Colonic mucosa (tissue), 4 donors: ENCODE measurements at regions not wholly inside any gene's neighbourhood (a gene's known extent, or its start where the extent isn't known, plus 50 kb on each side); places are given as distances from the start of the nearest gene placed in this dataset.

Experiments used
- DNase-seq: peaks from one replicate; pipeline ENCODE4 v3.0.0-alpha.2; 2020
- H3K27ac ChIP-seq: fragments of 200-600 bp; one replicate; pipeline ENCODE4 v1.8.0; 2021
- H3K27me3 ChIP-seq: fragments of 200-600 bp; one replicate; pipeline ENCODE4 v1.8.0; 2021
- H3K36me3 ChIP-seq: fragments of 200-600 bp; one replicate; pipeline ENCODE4 v1.8.0; 2021
- H3K4me1 ChIP-seq: fragments of 200-600 bp; one replicate; pipeline ENCODE4 v1.8.0; 2021; ENCODE audit warnings: mild to moderate bottlenecking
- H3K4me3 ChIP-seq: fragments of 200-600 bp; one replicate; pipeline ENCODE4 v1.8.0; 2021
- H3K9ac ChIP-seq, 2 donors: one replicate each; pipeline ENCODE4 v1.7.0; 2013; ENCODE audit warnings: control low read depth in 2 of 2, low read depth in 2 of 2, low read length in 2 of 2
- H3K9me3 ChIP-seq: fragments of 200-600 bp; one replicate; pipeline ENCODE4 v1.8.0; 2021
- intact Hi-C: fragments of 100-400 bp; cut with DNase I; formaldehyde crosslinking; loops from one replicate; pipeline ENCODE4 v1.14.1; 2022
- TF ChIP-seq, protein P1 (sequence below): fragments of 200-600 bp; IDR thresholded peaks from one replicate; pipeline ENCODE4 v1.8.0; 2022; ENCODE audit warnings: antibody characterized with exemption, mild to moderate bottlenecking
- donor health status: healthy.
- donor health status: DM: no; HTN: no; CAD: no.
- donor health status: DM: no; HTN: no; CAD: no.

DNA sequence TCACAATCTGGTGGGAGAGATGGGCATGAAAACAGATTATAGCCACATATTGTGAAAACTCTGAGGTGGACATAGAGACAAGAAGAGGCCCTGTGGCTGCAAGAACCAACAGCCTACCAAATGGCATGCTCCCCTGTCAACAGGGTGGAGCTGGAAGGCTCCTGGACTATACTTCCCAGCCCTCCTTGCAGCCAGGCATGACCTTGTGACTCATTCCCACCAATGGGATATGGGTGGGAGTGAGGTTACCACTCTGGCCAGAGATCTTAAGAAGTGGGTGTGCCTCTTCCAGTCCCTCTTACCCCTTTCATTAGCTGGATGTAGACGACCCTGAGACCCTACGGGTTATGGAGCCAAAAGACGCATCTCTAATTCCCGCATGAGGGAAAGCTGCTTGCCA, 126.4 kb upstream of the ZBED5 start:
- H3K9ac ChIP-seq: no peak overlapping the region
- TF ChIP-seq, protein P1, sequence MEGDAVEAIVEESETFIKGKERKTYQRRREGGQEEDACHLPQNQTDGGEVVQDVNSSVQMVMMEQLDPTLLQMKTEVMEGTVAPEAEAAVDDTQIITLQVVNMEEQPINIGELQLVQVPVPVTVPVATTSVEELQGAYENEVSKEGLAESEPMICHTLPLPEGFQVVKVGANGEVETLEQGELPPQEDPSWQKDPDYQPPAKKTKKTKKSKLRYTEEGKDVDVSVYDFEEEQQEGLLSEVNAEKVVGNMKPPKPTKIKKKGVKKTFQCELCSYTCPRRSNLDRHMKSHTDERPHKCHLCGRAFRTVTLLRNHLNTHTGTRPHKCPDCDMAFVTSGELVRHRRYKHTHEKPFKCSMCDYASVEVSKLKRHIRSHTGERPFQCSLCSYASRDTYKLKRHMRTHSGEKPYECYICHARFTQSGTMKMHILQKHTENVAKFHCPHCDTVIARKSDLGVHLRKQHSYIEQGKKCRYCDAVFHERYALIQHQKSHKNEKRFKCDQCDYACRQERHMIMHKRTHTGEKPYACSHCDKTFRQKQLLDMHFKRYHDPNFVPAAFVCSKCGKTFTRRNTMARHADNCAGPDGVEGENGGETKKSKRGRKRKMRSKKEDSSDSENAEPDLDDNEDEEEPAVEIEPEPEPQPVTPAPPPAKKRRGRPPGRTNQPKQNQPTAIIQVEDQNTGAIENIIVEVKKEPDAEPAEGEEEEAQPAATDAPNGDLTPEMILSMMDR: no peak
- no peaks in the 10 kb centered on the region for H3K36me3 ChIP-seq
- no peaks in the 10 kb centered on the region for H3K9me3 ChIP-seq
- intact Hi-C loops: no loop called here
- H3K4me1 ChIP-seq: no peaks in the 10 kb centered on the region
- no peak overlapping the region for H3K27ac ChIP-seq
- H3K27me3 ChIP-seq: no peaks in the 10 kb centered on the region
- DNase-seq: no peak
- no peak overlapping the region for H3K4me3 ChIP-seq

DNA sequence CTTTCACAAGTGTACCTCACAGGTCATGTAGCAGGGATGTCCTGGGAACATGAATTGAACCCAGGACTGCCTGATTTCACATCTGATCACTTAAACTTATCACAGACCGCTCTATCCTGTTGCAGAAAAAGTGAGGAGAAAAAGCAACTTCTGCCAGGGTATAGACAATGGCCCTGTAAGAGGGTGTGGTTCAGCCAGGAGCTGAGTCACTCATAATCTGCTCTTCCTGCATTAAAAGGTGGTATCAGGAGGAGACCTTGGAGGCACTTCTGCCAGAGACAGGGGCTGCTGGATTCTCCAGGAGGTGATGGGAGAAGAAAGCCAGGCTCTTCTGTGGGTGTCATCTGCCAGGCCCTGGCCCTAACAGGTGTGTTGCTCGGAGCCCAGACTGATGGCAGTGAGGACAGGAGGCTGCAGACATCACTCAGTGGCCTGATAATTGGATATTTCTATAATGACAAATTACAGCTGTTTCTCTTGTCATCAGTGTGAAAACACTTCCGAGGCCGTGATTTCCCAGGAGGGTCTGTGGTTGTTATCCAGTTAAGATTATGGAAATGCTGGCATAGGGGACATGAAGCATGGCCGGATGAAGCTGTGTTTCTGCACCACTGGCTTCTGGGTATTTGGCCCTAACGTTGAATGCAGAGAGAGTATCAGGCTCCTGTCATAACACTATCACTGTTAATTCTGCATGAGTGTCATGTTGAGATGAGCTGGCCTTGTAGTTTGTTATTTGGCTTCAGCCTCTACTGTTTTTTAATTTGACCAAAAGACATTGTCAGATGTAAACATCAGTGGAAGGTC, 125.1 kb upstream of the ZBED5 start:
- Histone ChIP-seq H3K9me3 (no peaks in the 10 kb centered on the region), H3K27me3 (no peaks in the 10 kb centered on the region), H3K9ac (no peak overlapping the region), H3K4me3 (no peak overlapping the region), H3K4me1 (no peaks in the 10 kb centered on the region), H3K36me3 (no peaks in the 10 kb centered on the region), H3K27ac (no peak overlapping the region)
- intact Hi-C loops: no loop called here
- DNase-seq: no peak
- TF ChIP-seq, protein P1: no peak

DNA sequence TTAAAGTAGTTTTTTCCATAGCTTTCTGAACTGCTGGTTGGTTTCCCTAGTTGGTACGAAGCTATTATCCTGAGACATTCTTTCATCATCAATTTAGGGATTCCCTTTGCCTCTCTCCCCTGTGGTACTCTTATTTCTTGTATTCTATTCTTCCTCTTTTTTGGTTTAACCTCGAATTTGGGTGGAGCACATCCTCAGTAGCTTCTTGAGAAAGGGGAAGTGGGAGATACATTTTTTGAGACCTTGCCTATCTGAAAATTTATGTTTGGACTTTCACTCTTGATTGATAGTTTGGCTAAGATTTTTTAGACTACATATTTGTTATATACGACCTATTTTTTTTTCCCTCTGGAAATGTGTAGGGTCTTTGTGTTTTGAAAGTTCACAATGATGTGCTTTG, 121.7 kb upstream of the ZBED5 start:
- Histone ChIP-seq H3K9ac (no peak overlapping the region), H3K9me3 (no peaks in the 10 kb centered on the region), H3K36me3 (no peaks in the 10 kb centered on the region), H3K4me1 (no peaks in the 10 kb centered on the region), H3K27me3 (no peaks in the 10 kb centered on the region), H3K4me3 (no peak overlapping the region), H3K27ac (no peak overlapping the region)
- intact Hi-C loops: no loop called here
- DNase-seq: no peak
- TF ChIP-seq, protein P1: no peak

DNA sequence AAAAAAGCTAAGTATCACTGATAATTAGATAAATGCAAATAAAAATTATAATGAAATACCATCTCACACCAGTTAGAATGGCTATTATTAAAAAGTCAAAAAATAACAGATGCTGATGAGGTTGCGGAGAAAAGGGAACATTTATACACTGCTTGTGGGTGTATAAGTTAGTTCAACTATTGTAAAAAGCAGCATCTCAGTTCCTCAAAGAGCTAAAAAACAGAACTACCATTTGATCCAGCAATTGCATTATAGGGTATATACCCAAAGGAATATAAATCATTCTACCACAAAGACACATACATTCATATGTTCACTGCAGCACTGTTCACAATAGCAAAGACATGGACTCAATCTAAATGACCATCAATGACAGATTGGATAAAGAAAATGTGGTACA, 120.3 kb upstream of the ZBED5 start:
- intact Hi-C loops: no loop called here
- no peak for DNase-seq
- Histone ChIP-seq H3K9me3 (no peaks in the 10 kb centered on the region), H3K4me1 (no peaks in the 10 kb centered on the region), H3K27me3 (no peaks in the 10 kb centered on the region), H3K9ac (no peak overlapping the region), H3K36me3 (no peaks in the 10 kb centered on the region), H3K4me3 (no peak overlapping the region), H3K27ac (no peak overlapping the region)
- TF ChIP-seq, protein P1: no peak

DNA sequence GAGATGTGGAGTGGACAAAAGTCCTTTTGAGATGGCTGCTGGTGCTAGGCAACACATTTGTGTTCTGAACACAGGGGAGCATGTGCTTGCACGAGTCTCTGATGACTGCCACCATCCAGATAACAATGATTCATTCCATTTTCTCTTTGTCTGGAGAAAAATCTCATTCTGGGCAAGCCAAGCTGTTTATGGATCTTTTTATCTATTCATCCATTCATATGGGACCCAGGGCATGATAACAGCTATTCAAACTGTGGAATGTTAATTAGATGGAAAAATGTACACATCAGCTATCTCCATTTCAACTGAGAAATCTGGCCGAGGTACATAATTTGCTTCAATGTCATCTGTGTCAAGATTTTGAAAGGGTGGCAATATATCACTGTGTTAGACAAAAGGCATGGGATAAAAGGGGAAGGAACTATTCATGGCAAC, 117.5 kb upstream of the ZBED5 start:
- DNase-seq: no peak
- H3K36me3 ChIP-seq: no peaks in the 10 kb centered on the region
- no peak overlapping the region for H3K9ac ChIP-seq
- TF ChIP-seq, protein P1: no peak
- H3K9me3 ChIP-seq: no peaks in the 10 kb centered on the region
- intact Hi-C loops: no loop called here
- H3K27ac ChIP-seq: no peak overlapping the region
- H3K27me3 ChIP-seq: no peaks in the 10 kb centered on the region
- no peak overlapping the region for H3K4me3 ChIP-seq
- H3K4me1 ChIP-seq: no peaks in the 10 kb centered on the region
